Hematopoietic multipotent progenitor cell (in vitro differentiated cells): ENCODE measurements at regions not wholly inside any gene's neighbourhood (a gene's known extent, or its start where the extent isn't known, plus 50 kb on each side); places are given as distances from the start of the nearest gene placed in this dataset.

ENCODE experiments used
- DNase-seq, 3 donors: peaks; one replicate each; pipeline ENCODE4 v3.0.0-alpha.2; 2011 to 2015; ENCODE audit warnings: low read depth in 2 of 3, low spot score in 2 of 3

DNA sequence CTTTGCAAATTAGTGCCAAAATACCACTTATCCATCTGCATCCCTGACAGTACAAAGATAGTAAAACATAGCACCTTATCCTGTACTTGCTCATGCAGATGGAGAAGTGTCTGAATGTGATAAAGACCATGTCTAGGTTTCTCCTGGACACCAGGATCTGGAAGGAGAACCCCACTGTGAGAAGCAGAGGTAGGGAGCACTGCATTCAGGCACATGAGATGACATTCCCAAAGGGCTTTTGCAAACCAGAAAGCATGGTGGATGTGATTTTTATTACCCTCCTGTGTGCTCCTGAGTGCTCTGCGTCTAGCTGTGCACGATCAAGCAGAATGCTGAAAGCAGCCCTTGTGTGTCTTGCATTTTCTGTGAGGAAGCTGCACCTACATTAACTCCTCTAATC lies 857.6 kb upstream of the ID2 start:
- no peak for DNase-seq

DNA sequence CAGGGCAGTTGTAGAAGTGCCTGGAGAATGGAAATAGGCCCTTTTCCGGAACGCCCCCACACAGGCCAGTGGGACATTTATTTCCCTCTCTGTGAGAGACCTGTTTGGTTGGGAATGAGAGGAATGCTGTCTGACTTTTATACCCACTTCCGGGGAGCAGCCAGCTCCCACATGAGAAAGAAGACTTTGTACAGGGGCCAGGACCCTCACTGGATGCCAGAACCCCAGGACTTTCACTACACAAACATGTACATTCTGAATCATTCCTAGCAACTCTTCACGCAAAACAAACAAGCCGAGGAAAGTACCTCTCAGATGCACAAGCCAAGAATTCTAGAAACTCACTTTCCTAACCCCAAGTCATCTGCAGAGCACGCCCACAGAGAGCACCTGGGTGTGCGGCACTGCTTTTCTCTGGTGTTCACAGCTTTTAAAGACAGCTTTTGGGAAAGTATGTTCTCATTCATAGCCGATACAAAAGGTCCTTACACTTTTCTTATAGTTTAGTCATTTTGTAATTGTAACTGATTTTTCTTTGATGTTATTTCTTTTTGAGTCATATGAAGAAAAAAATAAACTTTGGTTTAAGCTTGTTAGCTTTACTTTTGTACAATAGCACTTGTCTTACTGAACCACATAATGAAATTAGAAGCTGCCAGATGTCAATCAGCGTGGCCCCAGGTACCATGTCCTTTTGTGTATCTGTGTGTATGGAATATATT lies 856.1 kb upstream of the ID2 start:
- no peak for DNase-seq

DNA sequence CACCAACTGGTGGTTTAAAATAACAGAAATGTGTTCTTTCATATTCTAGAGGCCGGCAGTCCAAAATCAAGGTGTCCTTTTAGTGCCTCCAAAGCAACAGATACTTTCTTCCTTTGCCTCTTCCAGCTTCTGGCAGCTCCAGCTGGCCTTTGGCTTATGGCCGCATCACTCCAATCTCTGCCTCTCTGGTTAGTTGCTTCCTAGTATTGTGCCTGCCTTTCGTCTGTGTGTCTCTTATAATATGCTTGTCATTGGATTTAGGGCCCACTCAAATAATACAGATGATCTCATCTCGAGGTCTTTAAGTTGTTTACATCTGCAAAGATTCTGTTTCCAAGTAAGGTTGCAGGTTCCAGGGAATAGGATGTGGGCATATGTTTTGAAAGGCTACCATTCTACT lies 855.2 kb upstream of the ID2 start:
- no peak for DNase-seq

DNA sequence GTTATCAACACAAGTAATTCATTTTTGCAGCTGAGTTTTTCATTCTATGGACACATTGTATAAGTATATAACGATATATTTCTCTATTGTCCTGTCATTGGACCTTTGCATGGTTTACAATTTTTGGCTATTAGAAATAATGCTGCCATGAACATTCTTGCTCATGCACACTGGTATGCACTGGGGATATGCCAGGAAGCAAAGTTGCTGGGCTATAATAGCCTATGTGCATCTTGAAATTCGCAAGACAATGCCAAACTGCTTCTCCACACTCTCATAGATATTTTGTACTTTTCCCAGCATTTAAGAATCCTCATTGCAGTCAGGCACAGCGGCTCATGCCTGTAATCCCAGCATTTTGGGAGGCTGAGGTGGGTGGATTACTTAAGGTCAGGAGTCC lies 852.6 kb upstream of the ID2 start:
- DNase-seq: no peak

DNA sequence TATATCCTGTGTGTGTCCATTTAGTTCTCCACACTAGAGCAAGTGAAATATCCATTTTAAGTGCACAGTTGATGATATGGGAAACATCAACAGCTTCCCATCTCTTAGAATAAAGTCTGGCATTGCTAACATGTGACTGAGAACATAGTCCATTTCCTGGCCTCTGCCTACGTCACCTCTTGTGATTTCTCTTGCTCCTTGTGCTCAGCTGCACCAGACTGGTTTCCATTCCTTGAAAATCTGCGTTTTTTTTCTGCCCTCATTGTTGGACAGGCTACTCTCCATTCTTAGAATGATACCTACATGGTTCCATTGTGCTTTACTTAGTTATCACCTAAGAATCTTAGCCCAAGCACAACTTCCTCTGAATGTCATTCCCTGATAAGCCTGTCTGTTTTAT lies 851.2 kb upstream of the ID2 start:
- no peak for DNase-seq

DNA sequence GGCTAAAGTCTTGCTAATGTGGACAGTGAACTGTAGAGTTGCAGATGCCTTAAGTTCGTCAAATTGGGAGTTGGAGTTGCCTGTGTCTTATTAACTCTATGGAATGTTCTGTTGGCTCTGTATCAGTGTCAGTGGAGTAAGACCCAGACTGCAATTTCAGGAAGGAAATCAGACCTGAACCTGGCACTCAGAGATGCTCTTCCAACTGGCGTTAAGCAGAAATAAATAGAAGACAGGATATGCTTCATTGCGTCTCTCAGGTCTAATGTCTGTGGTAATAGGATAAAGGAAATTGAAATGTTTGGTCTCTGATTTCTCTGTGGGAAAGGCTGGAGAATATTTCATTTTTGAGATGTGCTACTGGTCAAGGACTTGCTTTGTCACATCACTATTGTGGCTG lies 846.7 kb upstream of the ID2 start:
- no peak for DNase-seq

DNA sequence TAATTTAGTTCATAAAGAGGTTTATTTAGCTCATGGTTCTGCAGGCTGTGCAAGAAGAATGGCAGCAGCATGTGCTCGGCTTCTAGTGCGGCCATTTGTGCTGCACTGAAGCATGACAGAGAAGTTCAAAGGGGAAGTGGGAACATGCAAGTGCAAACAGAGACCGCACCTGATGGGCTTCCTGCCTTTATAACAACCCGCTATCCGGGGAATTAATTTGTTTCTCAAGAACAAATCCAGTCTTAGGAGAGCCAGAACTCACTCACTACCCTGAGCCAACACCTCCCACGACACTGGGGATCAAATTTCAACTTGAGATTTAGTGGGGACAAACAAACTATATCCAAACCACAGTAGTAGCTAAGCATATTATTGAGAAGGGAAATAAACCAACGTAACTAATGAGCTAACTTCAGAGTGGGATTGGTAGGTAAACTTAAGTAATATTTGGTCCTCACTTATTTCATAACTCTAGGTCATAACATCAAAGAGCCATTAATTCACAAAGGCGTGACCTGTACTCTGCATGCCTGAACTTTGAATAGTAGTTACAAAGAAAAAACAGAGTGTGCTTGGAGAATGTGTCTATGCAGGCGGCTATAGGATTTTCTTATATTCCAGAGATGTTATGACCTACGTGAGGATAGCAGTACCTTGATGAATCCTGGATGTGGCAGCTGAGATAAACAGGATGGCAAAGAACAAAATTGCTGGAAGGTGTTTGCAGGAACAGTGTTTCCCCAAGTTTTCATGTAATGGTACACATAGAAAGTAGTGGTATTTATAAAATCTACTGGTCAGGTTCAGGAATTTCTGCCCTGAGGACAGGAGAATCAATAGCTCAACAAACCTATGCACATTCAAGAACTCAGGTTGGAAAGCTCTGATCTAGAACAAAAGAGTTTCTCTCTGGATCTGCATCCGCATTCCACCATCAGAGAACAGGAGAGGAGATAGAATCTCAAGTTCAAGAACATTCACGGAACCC lies 845.9 kb upstream of the ID2 start:
- peak in 2 of 3 donors; percentile 8 to 56 for DNase-seq

DNA sequence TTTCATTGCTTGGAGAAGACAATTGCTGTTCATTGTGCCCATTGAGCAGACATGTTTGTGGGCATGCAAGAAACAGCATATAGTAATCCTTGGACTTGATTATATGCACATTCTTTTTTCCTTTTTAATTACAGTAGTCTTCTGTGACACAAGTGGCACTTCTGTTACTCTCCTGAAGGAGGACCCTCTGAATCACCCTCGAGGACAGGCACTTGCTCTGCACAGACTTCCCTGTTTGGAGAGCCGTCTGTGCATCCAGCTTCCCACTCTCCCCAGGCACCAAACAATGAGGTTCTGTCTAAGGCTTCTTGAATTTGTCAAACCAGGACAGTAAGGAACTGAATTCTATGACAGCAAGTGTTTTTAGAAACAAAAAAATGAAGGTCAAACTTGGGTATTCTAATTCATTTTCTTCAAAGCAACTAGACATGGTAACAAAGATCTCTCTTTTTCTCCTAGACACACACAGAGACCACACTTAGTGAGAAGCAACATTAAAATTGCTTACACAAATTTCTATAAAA lies 844.6 kb upstream of the ID2 start:
- DNase-seq: no peak

DNA sequence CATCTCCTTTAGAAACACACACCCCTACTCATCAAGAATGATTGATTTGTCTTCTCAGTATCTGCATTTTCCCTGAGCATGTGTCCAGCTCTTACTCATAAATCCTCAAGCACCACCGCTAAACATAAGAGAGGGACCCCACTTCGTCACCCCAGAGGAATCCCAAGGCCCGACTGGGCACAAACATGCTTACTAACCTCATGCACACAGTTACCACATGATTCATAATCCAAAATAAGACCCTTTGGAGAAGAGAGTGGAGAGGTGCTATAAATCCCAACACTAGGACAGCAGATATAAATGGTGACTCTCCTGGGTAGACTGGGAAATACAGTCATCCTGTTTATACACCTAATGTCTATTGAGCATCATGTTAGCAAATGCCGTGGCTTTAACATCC lies 843.2 kb upstream of the ID2 start:
- no peak for DNase-seq

DNA sequence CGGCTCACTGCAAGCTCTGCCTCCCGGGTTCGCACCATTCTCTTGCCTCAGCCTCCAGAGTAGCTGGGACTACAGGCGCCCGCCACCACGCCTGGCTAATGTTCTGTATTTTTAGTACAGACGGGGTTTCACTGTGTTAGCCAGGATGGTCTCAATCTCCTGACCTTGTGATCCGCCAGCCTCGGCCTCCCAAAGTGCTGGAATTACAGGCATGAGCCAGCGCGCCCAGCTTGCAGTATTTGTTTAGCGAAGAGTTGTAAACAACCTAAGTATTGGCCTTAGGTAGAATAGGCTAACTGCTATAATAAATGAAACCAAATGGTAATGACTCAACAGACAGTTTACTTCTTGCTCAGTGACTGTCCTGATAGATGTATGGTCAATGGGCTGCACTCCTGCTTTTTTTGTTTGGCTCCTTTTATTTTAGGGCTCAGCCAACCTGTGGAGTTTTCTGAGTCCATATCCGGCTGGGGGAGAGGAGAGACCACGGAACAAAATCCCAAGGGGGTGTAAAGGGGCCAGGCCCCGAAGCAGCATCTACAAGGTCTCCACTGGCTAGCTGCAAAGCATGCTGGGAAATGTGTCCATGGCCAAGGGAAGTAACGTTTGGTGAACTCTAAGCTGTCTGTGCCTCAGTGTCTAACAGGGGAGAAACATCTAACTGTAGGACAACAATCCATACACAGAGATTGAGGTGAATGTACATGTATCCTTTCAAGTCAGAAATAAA lies 841.0 kb upstream of the ID2 start:
- DNase-seq: no peak

DNA sequence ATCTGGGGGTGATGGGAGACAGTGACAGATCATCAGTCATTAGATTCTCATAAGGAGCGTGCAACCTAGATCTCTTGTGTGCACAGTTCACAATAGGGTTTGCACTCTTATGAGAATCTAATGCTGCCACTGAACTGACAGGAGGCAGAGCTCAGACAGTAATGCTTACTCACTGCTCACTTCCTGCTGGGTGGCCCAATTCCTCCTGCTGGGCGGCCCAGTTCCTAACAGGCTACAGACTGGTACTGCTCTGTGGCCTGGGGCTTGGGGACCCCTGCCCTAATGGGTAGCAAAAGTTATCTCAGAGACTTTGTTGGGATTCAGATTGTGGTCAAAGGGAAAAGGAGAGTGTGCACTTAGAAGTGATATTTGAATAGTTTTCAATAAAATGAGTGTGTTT lies 840.1 kb upstream of the ID2 start:
- DNase-seq: no peak

DNA sequence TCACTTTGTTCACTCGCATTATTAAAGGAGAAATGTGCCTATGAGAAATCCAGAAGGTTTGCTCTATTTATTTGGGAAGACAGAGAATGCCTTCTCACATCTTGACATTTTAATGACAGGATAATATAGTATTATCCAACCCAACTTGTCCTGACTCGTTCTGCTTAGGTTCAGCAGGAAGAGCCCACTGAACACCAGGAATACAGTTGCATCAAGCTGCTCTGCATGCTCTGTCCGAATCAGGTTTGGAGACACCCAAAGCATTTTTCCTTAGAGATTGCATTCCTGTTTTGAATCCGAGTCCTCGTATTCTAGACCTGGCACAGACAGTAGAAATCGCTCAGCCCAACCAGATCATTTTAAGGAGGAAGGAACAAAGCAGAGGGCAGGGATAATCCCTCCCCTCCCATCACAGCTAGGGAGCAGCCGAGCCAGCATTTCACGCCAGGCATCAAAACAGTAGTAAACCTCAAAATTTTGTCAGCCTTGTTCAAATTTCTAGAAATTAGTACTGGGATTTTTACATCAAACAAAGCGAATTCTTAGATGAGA lies 837.4 kb upstream of the ID2 start:
- no peak for DNase-seq

DNA sequence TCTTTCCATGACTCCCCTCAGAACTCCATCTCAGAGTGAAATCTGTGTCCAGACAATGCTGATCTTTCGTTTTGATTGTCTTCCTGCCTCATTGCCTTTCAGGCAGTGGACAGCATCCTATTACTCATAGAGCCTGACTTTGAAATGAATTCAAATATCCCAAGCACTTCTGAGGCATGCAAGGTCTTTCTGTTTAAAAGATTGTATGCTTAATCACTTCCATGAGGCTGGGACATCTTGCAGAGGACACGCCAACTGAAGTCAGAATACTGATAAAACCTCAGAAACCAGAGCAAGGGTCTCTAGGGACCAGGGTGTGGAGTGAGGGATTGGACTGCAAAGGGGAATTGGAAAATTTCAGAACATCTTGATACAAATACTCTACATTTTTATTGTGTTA lies 836.5 kb upstream of the ID2 start:
- no peak for DNase-seq

DNA sequence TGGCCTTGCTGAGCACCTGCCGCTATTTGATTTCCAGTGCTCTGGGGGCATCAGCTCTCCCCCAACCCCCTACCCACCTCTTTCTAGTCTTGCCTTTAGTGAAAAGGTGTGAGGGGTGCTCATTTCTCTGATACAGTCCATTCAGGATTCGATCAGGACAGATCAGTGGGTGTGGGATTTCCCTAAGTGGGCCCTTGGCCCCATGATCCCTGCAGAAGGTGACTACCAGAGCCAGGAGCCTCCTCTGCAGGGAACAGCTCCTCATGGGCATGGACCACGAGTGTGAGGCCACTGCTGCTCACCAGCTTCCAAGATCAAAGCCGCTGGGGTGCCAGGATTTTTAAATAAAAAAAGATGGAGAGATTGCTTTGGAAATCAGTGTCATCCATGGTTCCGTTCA lies 835.2 kb upstream of the ID2 start:
- no peak for DNase-seq

DNA sequence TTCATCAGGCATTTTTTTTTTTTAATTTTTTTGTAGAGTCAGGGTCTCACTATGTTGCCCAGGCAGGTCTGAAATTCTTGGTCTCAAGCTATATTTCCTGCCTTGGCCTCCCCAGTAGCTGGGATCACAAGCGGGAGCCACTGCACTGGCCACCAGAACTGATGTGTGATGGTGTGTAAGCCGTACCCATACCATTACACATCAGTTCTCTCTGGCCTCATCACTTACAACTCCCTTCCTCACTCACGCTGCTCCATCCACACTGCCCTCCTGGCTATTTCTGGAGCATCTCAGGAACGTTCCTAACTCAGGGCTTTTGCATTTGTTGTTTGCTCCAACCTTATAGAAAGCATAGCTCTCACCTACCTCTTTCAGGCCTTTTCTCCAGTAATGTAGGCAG lies 834.5 kb upstream of the ID2 start:
- DNase-seq: no peak

DNA sequence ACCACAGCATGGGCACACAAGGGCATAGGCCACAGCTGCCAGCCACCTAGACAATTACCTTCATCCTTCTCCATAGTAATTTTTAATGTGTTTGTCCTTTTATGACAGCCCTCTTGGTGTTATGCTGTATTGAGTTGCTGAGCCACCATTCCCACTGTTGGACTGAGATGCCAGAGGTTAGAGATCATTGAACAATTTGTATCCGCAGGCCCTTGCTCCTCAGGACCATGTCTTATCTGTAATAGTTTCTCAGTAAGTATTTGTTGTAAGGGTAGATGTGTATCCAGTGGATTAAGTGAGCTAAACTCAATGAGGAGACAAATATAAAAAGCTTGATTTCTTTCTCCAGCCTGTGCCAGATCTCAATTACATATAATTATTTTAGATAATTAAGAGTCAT lies 832.8 kb upstream of the ID2 start:
- DNase-seq: no peak

DNA sequence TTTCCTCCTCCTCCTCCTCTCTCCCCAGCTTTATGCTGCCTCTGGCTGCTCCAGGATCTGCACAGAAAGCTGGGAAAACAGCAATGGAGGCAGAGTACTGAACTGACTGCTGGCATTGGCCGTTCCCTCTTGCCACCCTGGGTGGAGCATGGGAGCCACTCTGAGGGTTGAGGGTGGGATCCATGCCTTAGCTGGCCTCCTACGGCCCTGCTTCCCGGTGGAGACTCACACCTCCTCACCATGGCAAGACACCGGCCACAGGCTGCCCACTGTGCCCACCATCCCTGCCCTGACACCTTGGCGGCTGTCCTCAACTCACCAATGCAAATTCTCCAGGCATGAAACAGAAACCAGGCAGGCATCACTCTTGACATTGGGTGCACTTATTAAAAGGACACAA lies 832.3 kb upstream of the ID2 start:
- DNase-seq: no peak

DNA sequence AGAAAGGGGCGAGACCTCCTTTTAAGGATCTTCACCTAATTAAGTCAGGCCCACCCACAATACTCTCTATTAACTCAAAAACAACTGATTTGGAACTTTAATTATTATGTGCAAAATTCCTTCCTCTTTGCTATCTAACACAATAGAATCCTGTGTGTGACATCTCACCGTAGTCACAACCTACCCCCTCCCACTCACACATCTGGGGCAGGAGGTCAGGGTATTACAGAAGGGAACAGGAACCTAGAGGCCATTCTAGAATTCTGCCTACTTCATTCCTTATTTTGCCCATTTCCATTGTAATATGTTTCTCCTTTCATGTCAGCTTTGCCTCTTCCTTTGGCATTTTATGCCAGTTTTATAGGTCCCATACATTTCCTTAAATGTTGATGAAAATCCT lies 829.3 kb upstream of the ID2 start:
- DNase-seq: no peak

DNA sequence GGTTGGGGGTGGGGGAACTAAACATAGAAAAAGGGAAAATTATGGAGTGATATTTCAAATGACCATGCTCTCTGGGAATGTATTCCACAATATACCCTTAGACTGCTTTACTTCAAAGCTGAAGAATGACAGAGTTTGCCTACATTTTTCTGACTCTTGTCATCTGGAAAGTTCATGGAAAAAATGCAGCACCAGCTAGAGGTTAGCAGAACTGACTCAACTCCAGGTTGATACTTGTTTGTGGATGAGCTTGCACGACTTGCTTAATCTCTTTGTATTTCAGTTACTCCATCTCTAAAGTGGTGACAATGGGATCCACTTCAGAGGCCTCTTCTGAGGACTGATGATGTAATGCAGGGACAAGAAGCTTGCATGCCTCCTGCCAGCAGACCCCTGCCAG lies 824.0 kb upstream of the ID2 start:
- no peak for DNase-seq

DNA sequence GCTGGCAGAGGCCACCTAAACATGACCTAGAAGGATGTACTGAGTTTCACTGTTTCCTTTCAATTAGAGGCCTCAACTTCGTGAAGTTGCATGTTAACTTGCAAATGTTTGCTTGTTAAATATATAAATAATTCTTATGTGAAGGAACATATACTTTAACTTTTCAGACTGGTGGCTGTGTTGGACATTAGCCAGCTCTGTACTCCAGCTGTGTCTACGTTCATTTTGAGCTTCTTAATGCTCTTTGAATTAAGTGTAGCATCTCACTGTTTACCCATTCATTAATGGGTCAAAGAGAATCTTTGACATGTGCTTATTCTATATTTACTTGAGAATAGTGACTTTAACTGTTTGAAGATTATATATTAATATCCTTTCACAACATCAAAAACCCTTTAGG lies 823.2 kb upstream of the ID2 start:
- DNase-seq: no peak

DNA sequence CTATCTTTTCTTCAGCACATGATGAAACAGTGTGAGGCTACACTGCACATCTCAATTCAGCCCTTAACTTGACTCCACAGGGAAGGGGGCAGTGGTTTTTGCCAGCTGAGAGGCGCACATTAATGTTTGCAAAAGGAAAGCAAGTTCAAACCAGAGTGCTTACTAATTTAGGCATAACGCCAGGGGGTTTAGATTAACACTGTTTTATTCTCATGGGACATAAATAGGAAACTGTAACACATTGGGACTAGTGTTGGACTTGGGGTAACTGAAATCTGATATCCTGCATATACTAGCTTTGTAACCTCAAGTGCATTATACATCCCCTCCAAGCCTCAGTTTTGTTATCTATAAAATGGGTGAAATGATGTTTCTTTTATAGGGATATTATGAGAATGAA lies 821.2 kb upstream of the ID2 start:
- no peak for DNase-seq
